ENCODE measurements at regions not wholly inside any gene's neighbourhood (a gene's known extent, or its start where the extent isn't known, plus 50 kb on each side); places are given as distances from the start of the nearest gene placed in this dataset.
"Not testable (repeated sequence)": the region's sequence is repeated elsewhere in the genome, so short reads cannot be mapped to it uniquely, and the experiment has no call there.

- not testable (repeated sequence) for TF ChIP-seq CTCF, POLR2A (IDR thresholded peaks at IDR 0.05)
Observed at GRCh38 chr16:66173181-66173580, 193.3 kb upstream of the CDH5 start.
